HepG2 (cell line): ENCODE measurements at regions not wholly inside any gene's neighbourhood (a gene's known extent, or its start where the extent isn't known, plus 50 kb on each side); places are given as distances from the start of the nearest gene placed in this dataset.
A peak's percentile ranks its signal among the peaks of the same experiment; 100 is the strongest.

Source experiments
- ATAC-seq: fragments of 200-7000 bp; cut with Tn5 transposase; 3 replicates; pipeline ENCODE4 v1.9.1; 2020; ENCODE audit warnings: mild to moderate bottlenecking, moderate library complexity
- BruUV-seq: library from RNA; stranded (reverse); fragments of 400-500 nt; replicated peaks from 2 replicates; lab custom pipeline; 2021; lab: Mats Ljungman, UMichigan
- CTCF ChIA-PET: fragments of 300-600 bp; formaldehyde crosslinking; extraction: SDS; loops from one replicate; lab custom pipeline; 2021; ENCODE audit warnings: low total read pairs, inconsistent platforms, low intra/inter-chr PET ratio; lab: Yijun Ruan, JAX
- POLR2A ChIA-PET: fragments of 350-600 bp; sonication (Branson Sonifier 250); formaldehyde crosslinking; loops from one replicate; lab custom pipeline; 2020; ENCODE audit warnings: antibody characterized with exemption, inconsistent platforms; lab: Yijun Ruan, JAX
- DNase-seq: peaks from one replicate; pipeline ENCODE4 v3.0.0-alpha.2; 2015; ENCODE audit warnings: low spot score
- FAIRE-seq: peaks from 3 replicates; lab custom pipeline; 2011; peaks lifted over from hg19 to GRCh38; lab: Jason Lieb, UNC
- H2AFZ ChIP-seq: one replicate; pipeline ENCODE4 v1.6.1; 2011; ENCODE audit warnings: low read length, inconsistent platforms
- H3K27ac ChIP-seq: fragments of 300-600 bp; 3 replicates; pipeline ENCODE4 v1.8.0; 2011; ENCODE audit warnings: mixed run types, mild to moderate bottlenecking, mixed read lengths, low read length, inconsistent platforms; ENCODE audit not compliant: insufficient read depth; ENCODE audit errors: extremely low read length
- H3K27me3 ChIP-seq, 2 experiments: fragments of 200-600 bp in 1 of 2; 2 replicates in 1 of 2; 3 replicates in 1 of 2; pipeline versions ENCODE4 v1.6.0 to v1.8.0; 2011; ENCODE audit warnings: low read length in 2 of 2, mild to moderate bottlenecking in 2 of 2, moderate library complexity in 2 of 2, inconsistent platforms in 1 of 2; ENCODE audit not compliant: insufficient read depth in 2 of 2, control insufficient read depth in 1 of 2
- H3K36me3 ChIP-seq, 2 experiments: fragments of 200-600 bp in 1 of 2; replicated peaks in 1 of 2; 2 replicates in 1 of 2; 3 replicates in 1 of 2; pipeline versions ENCODE4 v1.5.1 to v1.8.0; 2011; ENCODE audit warnings: low read length in 2 of 2, inconsistent platforms in 1 of 2; ENCODE audit not compliant: insufficient read depth in 2 of 2, control insufficient read depth in 1 of 2
- H3K4me1 ChIP-seq: 2 replicates; pipeline ENCODE4 v1.5.1; 2012; ENCODE audit warnings: low read length, inconsistent platforms; ENCODE audit not compliant: insufficient read depth
- H3K4me2 ChIP-seq: 2 replicates; pipeline ENCODE4 v1.6.0; 2011; ENCODE audit warnings: low read depth, low read length, inconsistent platforms
- H3K4me3 ChIP-seq, 3 experiments: fragments of 200-600 bp in 1 of 3; sonication (generic), shearing (Covaris generic) in 1 of 3; replicated peaks in 1 of 3; 2 replicates each; pipeline ENCODE4 v1.5.1; 2011 to 2016; ENCODE audit warnings: low read length in 3 of 3, inconsistent platforms in 2 of 3, low read depth in 2 of 3, mild to moderate bottlenecking in 2 of 3, control low read depth in 1 of 3, mixed read lengths in 1 of 3; ENCODE audit not compliant: insufficient read depth in 1 of 3
- H3K79me2 ChIP-seq: one replicate; pipeline ENCODE4 v1.6.1; 2011; ENCODE audit warnings: low read length, inconsistent platforms; ENCODE audit not compliant: insufficient read depth
- H3K9ac ChIP-seq: 2 replicates; pipeline ENCODE4 v1.6.0; 2011; ENCODE audit warnings: mild to moderate bottlenecking, low read depth, low read length, inconsistent platforms; ENCODE audit not compliant: insufficient read depth
- H3K9me3 ChIP-seq: 2 replicates; pipeline ENCODE4 v1.5.1; 2012; ENCODE audit warnings: mild to moderate bottlenecking, low read length
- H4K20me1 ChIP-seq: 2 replicates; pipeline ENCODE4 v1.6.0; 2011; ENCODE audit warnings: inconsistent platforms, mild to moderate bottlenecking, low read length, moderate library complexity; ENCODE audit not compliant: insufficient read depth
- KDM1A ChIP-seq: IDR thresholded peaks from 2 replicates; pipeline ENCODE4 v1.6.1; 2016; ENCODE audit warnings: missing compliant biosample characterization
- MTA1 ChIP-seq: sonication (generic); formaldehyde crosslinking; IDR thresholded peaks from 2 replicates; pipeline ENCODE4 v1.4.0; 2020; ENCODE audit warnings: missing genetic modification reagents, mild to moderate bottlenecking, borderline replicate concordance
- POGK ChIP-seq: sonication (generic); formaldehyde crosslinking; conservative IDR thresholded peaks from 2 replicates; pipeline ENCODE4 v1.8.0; 2022; ENCODE audit warnings: mild to moderate bottlenecking, moderate library complexity, missing genetic modification reagents
- TARDBP ChIP-seq: sonication (generic); formaldehyde crosslinking; IDR thresholded peaks from 2 replicates; pipeline ENCODE4 v1.8.0; 2022; ENCODE audit warnings: mild to moderate bottlenecking, missing genetic modification reagents
- ZMYM3 ChIP-seq: sonication (generic); formaldehyde crosslinking; IDR thresholded peaks from 2 replicates; pipeline ENCODE4 v1.5.1; 2020; ENCODE audit warnings: mild to moderate bottlenecking, missing genetic modification reagents
- ZNF598 ChIP-seq: sonication (generic); formaldehyde crosslinking; IDR thresholded peaks from 2 replicates; pipeline ENCODE4 v1.5.1; 2020; ENCODE audit warnings: mild to moderate bottlenecking, missing genetic modification reagents, borderline replicate concordance
- ZNF605 ChIP-seq: sonication (generic); formaldehyde crosslinking; IDR thresholded peaks from 2 replicates; pipeline ENCODE4 v1.8.0; 2022; ENCODE audit warnings: mild to moderate bottlenecking, missing genetic modification reagents
- ZNF687 ChIP-seq: sonication (generic); formaldehyde crosslinking; IDR thresholded peaks from 2 replicates; pipeline ENCODE4 v1.5.1; 2020; ENCODE audit warnings: mild to moderate bottlenecking, missing genetic modification reagents, moderate library complexity
- ZNF768 ChIP-seq: sonication (generic); formaldehyde crosslinking; IDR thresholded peaks from 2 replicates; pipeline ENCODE4 v1.4.0; 2020; ENCODE audit warnings: missing genetic modification reagents
- WGBS: methylation state at CpG from one replicate; pipeline ENCODE4 v1.1.6; 2017; ENCODE audit warnings: low lambda C conversion rate; 5-methylcytosine and 5-hydroxymethylcytosine counted together
- in situ Hi-C: cut with HindIII; loops from 2 replicates; pipeline ENCODE4 v1.10.0; 2017; ENCODE audit warnings: low pct_unique_long_range_greater_than_20kb; ENCODE audit not compliant: extremely low pct_ligation_motif_present
- intact Hi-C: fragments of 100-400 bp; cut with micrococcal nuclease; formaldehyde crosslinking; loops from one replicate; pipeline ENCODE4 v1.10.0; 2022; ENCODE audit not compliant: unreplicated experiment

- CTCF ChIA-PET, result no interaction called here
Observed at GRCh38 chr2:42880738-42881690, 88.6 kb upstream of the HAAO start.

GRCh38 chr2:42879913-42880737, 87.7 kb upstream of the HAAO start:
- 44% methylated on average over 16 of the region's 18 CpGs for WGBS
- BruUV-seq, result no TSS peak
- Histone ChIP-seq H3K4me2 (peak overlapping the region; percentile 57), H3K9ac (no peak overlapping the region), H4K20me1 (no peaks in the 10 kb centered on the region), H3K36me3 (no peaks in the 10 kb centered on the region), H3K79me2 (no peaks in the 10 kb centered on the region), H3K4me1 (peaks cover 35% of the 10 kb centered on the region), H3K27ac (no peak overlapping the region), H2AFZ (peak overlapping the region; percentile 59), H3K4me3 (no peak overlapping the region; a peak in 2 of 6 replicates), H3K9me3 (no peaks in the 10 kb centered on the region), H3K27me3 (peaks cover 3 to 10% of the 10 kb centered on the region in 2 experiments; a peak in 2 of 5 replicates)
- intact Hi-C loops, result no loop called here
- DNase-seq (no peak), FAIRE-seq (no peak), ATAC-seq (peak; percentile 55)
- POLR2A ChIA-PET, result interaction anchor here (0.8 to 1.9 kb wide), 3 partner anchors 27 to 69 kb away, joined by 4 to 7 read pairs (median 4); no protein-coding TSS in a partner anchor
- in situ Hi-C loops, result no loop called here
- CTCF ChIA-PET, result no interaction called here
- TF ChIP-seq POGK (CRISPR knock-in tag) (no peak), ZNF768 (peak; percentile 98), ZMYM3 (CRISPR knock-in tag) (peak; percentile 46), MTA1 (CRISPR knock-in tag) (no peak), KDM1A (CRISPR knock-in tag) (peak; percentile 39; the same call in 1 of the 2 replicates), ZNF687 (peak; percentile 42; the same call in 1 of the 2 replicates), ZNF605 (CRISPR knock-in tag) (0 out of 2 replicates have a peak, but pooled peaks have one; percentile 28)

More at GRCh38 chr2:42880738-42881690, 88.6 kb upstream of the HAAO start:
- in situ Hi-C loops (no loop called here), intact Hi-C loops (no loop called here)
- no peak overlapping the region for H3K27ac ChIP-seq
- no peaks in the 10 kb centered on the region for H4K20me1 ChIP-seq
- H3K4me2 ChIP-seq, result no peak overlapping the region
- WGBS, result 40% methylated on average over 9 of the region's 9 CpGs
- FAIRE-seq, result no peak
- no peaks in the 10 kb centered on the region for H3K79me2 ChIP-seq
- ATAC-seq, result peak; percentile 17
- no peak overlapping the region for H2AFZ ChIP-seq
- POLR2A ChIA-PET, result interaction anchor here (0.9 to 1.9 kb wide), 2 partner anchors 46 to 70 kb away, joined by 4 to 7 read pairs; no protein-coding TSS in a partner anchor
- H3K9me3 ChIP-seq, result no peaks in the 10 kb centered on the region
- no peak overlapping the region for H3K9ac ChIP-seq
- TF ChIP-seq ZNF598 (CRISPR knock-in tag), result no peak
- TF ChIP-seq TARDBP (CRISPR knock-in tag), result no peak
- TF ChIP-seq ZNF605 (CRISPR knock-in tag), result 0 out of 2 replicates have a peak, but pooled peaks have one; percentile 19
- no peak overlapping the region for H3K4me3 ChIP-seq
- H3K4me1 ChIP-seq, result peaks cover 33% of the 10 kb centered on the region
- no TSS peak for BruUV-seq
- no peaks in the 10 kb centered on the region for H3K36me3 ChIP-seq
- H3K27me3 ChIP-seq, result peaks cover 3 to 10% of the 10 kb centered on the region in 2 experiments; a peak in 2 of 5 replicates
- no peak for DNase-seq
